ENCODE measurements at regions not wholly inside any gene's neighbourhood (a gene's known extent, or its start where the extent isn't known, plus 50 kb on each side); places are given as distances from the start of the nearest gene placed in this dataset.
"Not testable (repeated sequence)": the region's sequence is repeated elsewhere in the genome, so short reads cannot be mapped to it uniquely, and the experiment has no call there.

DNA sequence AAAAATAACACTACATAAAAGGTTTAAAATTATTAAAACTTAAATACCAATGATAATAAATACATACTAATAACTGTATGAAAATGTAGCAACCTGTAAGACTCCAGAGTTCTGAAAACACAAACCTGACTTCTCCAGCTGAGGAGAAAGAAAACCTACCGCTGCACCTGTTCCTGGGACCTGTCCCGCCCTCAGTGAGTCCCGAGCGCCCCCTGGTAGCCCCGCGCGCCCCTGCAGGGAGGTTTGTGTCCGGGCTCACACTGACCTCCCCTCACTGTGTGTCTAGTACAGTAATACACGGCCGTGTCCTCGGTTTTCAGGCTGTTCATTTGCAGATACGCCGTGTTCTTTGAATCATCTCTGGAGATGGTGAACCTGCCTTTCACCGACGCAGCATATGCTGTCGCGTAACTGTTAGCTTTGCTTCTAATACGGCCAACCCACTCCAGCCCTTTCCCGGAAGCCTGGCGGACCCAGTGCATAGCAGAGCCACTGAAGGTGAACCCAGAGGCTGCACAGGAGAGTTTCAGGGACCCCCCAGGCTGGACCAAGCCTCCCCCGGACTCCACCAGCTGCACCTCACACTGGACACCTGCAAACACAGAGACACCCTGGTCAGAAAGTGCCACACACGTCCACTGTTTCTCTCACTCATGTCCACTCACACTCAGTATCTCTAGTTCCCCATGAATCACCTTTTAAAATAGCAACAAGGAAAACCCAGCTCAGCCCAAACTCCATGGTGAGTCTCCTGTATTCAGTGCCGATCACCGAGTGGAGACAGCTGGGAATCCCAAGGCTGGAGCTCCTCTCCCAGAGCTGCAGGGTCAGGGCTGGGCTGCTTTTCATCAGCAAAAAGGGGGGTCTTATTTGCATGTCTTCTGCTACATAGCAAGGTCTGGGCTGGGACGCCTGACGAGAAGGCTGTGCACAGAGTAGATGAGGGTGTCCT is 1276.3 kb downstream of the TMEM121 start:
- in situ Hi-C loops (cut with MboI; ENCODE audit: low sequenced_read_pairs) = no loop called here

DNA sequence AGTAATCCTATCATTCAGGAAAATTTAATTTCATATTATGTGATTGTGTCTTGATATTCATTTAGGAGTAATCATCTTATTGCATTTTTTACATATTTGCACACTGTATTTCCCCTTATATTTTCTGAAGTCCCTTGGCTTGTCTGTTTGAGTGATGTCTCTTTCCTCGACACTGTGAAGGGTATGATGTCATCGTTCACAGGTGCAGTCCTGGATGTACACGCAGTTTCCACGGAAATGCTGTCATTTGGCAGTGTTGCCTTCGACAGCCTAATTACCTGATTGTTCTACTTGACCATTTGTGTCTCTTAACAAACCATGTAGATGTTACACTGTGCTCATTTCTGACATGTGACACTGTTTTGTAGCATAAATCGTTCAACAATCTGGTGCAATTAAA is 1277.0 kb downstream of the TMEM121 start:
- in situ Hi-C loops (cut with MboI; ENCODE audit: low sequenced_read_pairs) = no loop called here

DNA sequence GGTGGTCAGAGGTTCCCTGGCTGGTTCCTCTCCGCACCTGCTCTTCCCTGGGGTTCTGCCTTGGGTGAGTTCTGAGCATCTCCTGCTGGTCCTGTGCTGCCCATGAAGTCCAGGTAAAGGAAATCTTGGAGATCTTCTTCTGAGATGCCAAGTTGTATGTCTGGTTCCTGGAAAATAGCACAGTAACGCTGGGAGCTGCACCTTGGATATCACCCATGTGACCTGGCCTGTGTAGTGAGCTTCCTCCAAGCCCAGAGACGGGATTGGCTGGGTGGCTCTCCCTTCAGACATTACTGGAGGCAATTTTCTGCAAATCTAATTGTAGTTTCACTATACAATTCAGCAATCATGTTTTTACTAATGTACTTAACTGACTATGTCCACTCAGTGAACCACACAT is 1281.1 kb downstream of the TMEM121 start:
- in situ Hi-C loops (cut with MboI; ENCODE audit: low sequenced_read_pairs) = no loop called here

GRCh38 chr14:106808458-106808857 is 1282.1 kb downstream of the TMEM121 start:
- in situ Hi-C loops (cut with MboI; ENCODE audit: low sequenced_read_pairs) = no loop called here

DNA sequence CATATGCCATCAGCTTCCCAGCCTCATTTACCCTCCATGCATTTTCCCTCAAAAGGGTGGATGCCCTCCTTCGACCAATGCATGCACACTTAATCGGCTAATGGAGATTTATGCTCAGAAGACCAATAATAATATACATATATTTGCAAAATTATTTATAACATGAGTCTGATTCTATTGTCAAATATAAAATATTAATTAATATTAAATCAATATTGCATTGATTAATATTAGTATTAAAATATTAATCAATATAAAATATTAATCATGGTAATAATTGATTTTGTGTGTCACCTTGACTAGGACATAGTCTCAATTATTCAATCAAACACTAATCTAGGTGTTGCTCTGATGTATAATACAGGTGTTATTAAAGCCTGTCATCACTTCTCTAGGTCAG is 1282.5 kb downstream of the TMEM121 start:
- in situ Hi-C loops (cut with MboI; ENCODE audit: low sequenced_read_pairs) = no loop called here

GRCh38 chr14:106809615-106810014 is 1283.2 kb downstream of the TMEM121 start:
- in situ Hi-C loops (cut with MboI; ENCODE audit: low sequenced_read_pairs) = no loop called here

- in situ Hi-C loops (cut with MboI; ENCODE audit: low sequenced_read_pairs) = not testable (repeated sequence)
Measured at GRCh38 chr14:106810168-106810567, 1283.8 kb downstream of the TMEM121 start.

DNA sequence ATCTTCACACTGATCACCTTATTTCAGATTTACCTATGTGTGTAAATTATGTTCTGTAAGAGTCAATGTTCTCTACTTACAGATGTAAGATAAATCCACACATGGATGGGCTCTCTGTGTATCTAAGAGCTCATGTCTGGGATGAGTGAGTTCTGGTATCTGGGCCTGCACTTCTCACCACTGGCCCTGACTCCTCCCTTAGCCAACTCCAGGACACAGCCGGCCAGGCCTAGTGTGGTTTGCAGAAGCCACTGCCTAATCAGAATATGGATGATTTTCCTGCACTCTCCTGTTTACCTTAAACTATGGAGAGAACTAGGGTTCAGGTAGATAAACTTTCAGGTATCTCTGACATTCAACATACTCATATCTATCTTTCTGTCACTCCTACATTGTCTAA is 1284.8 kb downstream of the TMEM121 start:
- in situ Hi-C loops (cut with MboI; ENCODE audit: low sequenced_read_pairs) = no loop called here

DNA sequence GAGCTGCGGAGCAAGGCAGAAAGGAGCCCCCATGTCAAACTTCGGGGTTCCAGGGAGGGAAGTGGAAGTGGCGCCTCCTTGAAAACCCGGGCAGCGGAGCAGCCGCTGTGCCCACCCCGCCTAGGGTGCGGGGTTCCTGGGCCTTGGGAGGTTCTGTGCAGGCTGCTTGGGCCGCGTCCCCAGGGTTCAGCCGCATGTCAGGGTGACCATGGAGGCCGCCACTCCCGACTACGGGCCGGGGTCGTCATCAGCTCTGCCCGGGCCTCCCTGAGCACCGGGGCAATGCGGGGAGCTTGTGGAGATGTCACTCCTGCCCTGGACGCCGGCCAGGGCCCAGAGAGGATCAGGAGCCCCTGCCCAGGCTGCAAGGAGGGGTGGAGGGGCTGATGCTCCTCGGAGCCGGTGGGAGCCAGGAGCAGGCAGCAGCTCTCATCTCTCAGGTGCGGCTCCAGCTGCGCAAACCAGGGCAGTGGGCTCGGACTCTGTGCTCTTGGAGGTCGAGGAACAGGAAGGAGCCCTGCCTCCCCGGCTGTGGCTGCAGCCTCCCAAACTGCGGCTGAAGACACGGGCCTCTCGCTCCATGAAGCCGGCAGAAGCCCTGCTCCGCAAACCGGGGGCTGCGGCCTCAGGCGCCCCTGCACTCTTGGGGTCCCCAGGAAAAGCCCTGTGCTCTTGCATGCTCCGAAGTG is 1286.5 kb downstream of the TMEM121 start:
- in situ Hi-C loops (cut with MboI; ENCODE audit: low sequenced_read_pairs) = no loop called here

DNA sequence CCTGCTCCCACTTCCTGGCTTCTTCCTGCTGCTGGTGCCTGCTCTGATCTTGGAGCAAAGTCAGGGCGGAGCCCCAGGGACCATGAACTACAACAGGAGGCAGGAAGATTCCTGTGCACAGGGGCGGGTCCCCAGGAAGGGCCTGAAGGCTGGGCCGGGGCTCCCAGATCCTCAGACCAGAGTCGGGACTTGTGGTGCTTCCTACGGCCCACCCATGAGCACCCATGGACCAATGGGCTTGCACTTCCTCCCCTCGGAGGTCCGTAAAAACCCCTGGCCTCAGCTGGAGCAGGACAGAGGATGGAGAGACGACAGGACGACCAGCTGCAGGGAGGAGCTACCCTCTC is 1287.1 kb downstream of the TMEM121 start:
- in situ Hi-C loops (cut with MboI; ENCODE audit: low sequenced_read_pairs) = no loop called here

DNA sequence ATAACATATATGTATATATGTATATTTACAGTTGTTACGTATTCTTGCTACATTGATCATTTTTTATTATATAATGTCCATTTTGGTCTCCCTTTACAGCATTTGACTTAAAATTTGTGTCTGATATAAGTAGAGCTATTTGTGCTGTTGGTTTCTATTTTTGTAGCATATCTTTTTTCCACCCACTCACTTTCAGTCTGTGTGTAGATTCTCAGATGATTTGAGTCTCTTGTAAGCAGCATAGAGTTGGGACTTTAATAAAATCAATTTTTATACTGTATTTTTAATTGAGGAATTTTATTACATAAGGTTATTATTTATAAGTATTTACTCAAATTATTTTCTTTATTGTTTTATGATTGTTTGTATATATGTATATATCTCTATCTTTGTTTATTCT is 1293.7 kb downstream of the TMEM121 start:
- in situ Hi-C loops (cut with MboI; ENCODE audit: low sequenced_read_pairs) = no loop called here

DNA sequence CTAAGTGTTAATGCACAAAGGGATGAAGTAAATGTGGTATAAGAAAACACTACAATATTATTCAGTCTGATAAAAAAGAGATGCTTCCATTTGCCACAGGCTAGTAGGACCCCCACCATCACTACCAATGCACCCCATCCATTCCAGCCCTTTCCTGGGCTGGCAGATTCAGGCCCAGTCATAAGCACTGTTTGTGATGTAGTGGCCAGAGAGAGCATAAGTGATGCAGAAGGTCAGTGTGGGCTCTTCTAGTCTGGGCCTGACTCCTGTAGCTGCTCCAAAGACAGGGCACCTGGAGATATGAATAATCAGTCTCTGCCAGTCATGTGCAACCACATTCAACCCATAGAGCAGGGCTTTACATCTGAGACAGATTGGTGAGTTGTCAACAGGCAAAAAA is 1294.7 kb downstream of the TMEM121 start:
- in situ Hi-C loops (cut with MboI; ENCODE audit: low sequenced_read_pairs) = no loop called here

DNA sequence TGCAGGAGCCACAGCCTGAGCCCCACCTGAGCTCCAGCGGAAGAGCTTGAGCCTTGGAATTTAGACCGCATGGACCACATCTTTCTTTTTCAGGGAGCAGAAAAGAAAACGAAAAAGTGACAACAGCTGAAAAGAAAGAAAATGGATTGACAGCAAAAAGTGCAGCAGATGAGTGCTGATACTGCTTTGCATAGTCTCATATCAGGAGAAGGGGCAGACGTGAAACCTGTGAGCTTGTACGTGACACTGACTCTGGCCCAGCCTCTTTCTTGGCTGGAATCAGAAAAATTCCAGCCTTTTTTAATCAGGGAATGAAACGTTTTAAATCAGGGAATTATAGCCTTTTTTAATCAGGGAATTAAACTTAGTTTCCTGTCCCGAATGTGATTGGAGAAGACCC is 1296.5 kb downstream of the TMEM121 start:
- in situ Hi-C loops (cut with MboI; ENCODE audit: low sequenced_read_pairs) = no loop called here

GRCh38 chr14:106823552-106823951 is 1297.2 kb downstream of the TMEM121 start:
- in situ Hi-C loops (cut with MboI; ENCODE audit: low sequenced_read_pairs) = no loop called here

- in situ Hi-C loops (cut with MboI; ENCODE audit: low sequenced_read_pairs) = no loop called here
Measured at GRCh38 chr14:106826833-106827369, 1300.5 kb downstream of the TMEM121 start.

DNA sequence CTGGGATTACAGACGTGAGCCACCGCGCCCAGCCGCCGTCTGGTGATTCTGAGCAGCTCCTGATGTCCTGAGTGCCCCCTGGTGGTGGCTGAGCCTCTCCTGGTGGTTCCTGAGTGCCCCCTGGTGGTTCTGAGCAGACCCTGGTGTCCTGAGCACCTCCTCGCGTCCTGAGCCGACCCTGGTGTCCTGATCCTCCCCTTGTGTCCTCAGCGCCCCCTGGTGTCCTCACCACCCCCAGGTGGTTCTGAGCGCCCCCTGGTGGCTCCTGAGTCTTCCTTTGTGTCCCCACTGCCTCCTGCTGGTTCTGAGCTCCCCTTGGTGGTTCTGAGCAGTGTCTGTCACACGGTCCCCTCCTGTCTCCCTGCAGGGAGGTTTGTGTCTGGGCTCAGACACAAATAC is 1304.9 kb downstream of the TMEM121 start:
- in situ Hi-C loops (cut with MboI; ENCODE audit: low sequenced_read_pairs) = no loop called here

DNA sequence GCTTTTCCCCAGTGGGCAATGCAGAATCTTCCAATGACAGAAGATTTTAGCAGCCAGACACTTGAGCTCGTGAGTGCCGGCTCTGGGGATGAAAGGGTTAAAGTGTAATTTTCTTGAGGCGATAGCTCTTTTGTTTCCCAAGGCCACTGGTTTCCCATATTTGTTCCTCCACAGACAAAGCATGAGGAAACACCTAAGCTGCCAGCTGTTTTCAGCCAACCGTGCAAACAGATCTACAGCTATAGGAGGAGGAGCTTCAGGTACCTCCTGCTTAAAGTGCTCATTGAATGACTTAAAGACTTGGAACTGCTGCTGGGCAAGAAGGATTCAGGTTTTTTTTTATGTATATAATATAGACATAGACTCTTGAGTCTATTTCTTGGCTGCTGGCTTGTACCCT is 1311.5 kb downstream of the TMEM121 start:
- in situ Hi-C loops (cut with MboI; ENCODE audit: low sequenced_read_pairs) = no loop called here

DNA sequence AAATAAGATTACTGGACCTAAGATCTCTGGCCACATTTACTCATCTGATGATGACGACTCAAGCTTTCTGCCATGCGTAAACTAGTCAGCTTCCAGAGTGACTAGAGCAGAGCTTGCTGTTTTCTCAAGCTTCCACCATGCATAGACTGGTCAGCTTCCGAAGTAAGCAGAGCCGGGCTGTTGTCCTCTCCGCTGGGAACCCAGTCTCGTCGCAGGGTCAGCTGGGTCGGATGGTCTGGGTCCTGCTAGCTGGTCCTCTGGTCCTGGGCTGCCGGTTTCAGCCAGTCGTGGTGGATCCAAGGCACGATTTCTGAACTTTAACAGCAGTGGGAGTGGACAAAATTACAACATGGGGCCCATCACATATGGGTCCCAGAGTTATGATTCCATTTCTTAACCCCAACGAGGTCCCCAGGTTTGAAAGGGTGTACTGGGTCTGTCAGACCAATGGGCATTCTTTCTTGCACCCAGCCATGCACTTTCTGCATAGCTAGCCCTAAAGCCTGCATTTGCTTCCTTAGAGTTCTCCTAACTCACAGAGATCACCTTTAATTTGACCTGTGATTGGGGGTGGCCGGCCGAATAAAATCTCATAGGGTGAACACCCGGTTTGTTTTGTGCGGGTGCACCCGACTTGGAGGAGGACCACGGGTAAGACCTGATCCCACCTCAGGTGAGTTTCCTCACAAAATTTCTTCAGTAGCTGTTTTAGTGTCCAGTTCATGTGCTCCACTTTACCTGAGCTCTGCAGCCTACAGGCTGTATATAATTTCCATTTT is 1312.8 kb downstream of the TMEM121 start:
- in situ Hi-C loops (cut with MboI; ENCODE audit: low sequenced_read_pairs) = no loop called here

DNA sequence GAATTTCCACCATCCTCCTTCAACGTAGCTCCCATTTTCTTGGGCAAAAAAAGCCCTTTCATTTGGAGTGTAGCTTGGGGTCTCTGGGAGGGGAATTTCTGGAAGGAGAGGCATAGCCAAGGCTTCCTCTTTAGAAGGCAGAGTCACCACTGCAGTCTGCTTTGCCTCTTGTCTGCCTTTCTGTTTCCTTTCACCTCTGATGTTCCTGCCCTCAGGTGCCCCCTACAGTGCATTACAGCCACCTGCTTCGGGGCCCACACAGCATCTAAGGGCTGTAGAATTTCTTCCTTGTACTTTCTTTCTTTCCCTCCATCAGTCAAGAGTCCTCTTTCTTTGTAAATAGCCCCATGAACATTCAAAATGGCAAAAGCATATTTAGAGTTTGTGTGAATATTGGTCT is 1313.9 kb downstream of the TMEM121 start:
- in situ Hi-C loops (cut with MboI; ENCODE audit: low sequenced_read_pairs) = no loop called here

DNA sequence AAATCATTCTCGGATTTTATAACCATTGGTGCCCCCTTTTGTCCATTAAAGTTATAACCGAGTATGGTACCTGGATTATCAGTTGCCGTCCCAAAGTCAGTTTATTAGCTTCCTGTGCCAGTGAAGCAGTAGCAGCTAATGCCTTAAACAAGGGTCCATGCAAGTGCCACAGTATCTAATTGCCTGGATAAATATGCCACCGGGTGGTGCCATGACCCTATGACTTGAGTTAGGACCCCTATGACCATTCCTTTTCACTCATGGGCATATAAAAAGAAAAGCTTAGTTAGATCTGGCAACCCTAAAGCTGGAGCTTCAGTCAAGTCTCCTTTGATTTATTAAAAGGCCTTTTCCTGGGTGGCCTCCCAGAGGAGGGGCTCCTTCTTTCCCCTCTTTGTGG is 1314.6 kb downstream of the TMEM121 start:
- in situ Hi-C loops (cut with MboI; ENCODE audit: low sequenced_read_pairs) = no loop called here

DNA sequence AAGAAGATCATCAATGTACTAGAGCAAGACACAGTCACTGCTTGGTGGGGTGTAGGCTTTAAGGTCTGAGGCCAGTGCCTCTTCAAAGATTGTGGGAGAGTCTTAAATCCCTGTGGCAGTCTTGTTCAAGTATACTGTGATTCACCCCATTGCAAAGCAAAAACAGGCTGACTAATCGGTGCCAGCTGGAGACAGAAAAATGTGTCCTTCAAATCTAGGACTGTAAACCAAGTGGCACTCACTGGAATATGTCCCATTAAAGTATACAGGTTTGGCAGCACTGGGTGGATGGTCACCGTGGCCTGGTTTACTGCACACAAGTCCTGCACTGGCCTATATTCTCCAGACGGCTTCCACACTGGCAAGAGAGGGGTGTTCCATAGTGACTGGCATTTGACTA is 1315.3 kb downstream of the TMEM121 start:
- in situ Hi-C loops (cut with MboI; ENCODE audit: low sequenced_read_pairs) = no loop called here
